Naive thymus-derived CD4-positive, alpha-beta T cell (primary cell): ENCODE measurements at regions not wholly inside any gene's neighbourhood (a gene's known extent, or its start where the extent isn't known, plus 50 kb on each side); places are given as distances from the start of the nearest gene placed in this dataset.

Source experiments
- ATAC-seq: fragments of 150-1000 bp; cut with Tn5 transposase; 2 replicates; pipeline ENCODE4 v1.10.0; 2021; ENCODE audit warnings: mild to moderate bottlenecking, moderate library complexity
- CTCF ChIA-PET: fragments of 350-600 bp; sonication (Branson Sonifier 250); formaldehyde crosslinking; loops from one replicate; lab custom pipeline; 2021; ENCODE audit warnings: antibody characterized with exemption; lab: Charles Lee
- POLR2A ChIA-PET: fragments of 350-600 bp; sonication (Branson Sonifier 250); formaldehyde crosslinking; loops from one replicate; lab custom pipeline; 2021; ENCODE audit warnings: antibody characterized with exemption, inconsistent platforms; lab: Charles Lee
- DNase-seq, 9 donors: peaks; one replicate each; pipeline versions ENCODE4 v3.0.0 to v3.0.0-alpha.2; 2020 to 2022; ENCODE audit warnings: mixed read lengths in 1 of 9
- H3K27ac ChIP-seq: one replicate; pipeline ENCODE4 v1.7.0; 2013; ENCODE audit warnings: mild to moderate bottlenecking, low read depth, low read length, moderate library complexity
- H3K27me3 ChIP-seq, 2 donors: one replicate each; pipeline ENCODE4 v1.7.0; 2013; ENCODE audit warnings: low read length in 2 of 2, mild to moderate bottlenecking in 2 of 2, moderate library complexity in 2 of 2; ENCODE audit not compliant: control insufficient read depth in 2 of 2, insufficient read depth in 2 of 2
- H3K36me3 ChIP-seq, 3 experiments: 1 replicate in 2 of 3; 2 replicates in 1 of 3; pipeline ENCODE4 v1.7.0; 2013; ENCODE audit warnings: low read length in 3 of 3, mild to moderate bottlenecking in 3 of 3, moderate library complexity in 1 of 3; ENCODE audit not compliant: insufficient read depth in 3 of 3, control insufficient read depth in 2 of 3
- H3K4me1 ChIP-seq, 2 donors: one replicate each; pipeline ENCODE4 v1.7.0; 2013; ENCODE audit warnings: low read length in 2 of 2, mild to moderate bottlenecking in 2 of 2, moderate library complexity in 1 of 2; ENCODE audit not compliant: control insufficient read depth in 2 of 2, insufficient read depth in 2 of 2
- H3K4me3 ChIP-seq: 2 replicates; pipeline ENCODE4 v1.7.0; 2013; ENCODE audit warnings: mild to moderate bottlenecking, low read length
- H3K9me3 ChIP-seq, 3 experiments: 1 replicate in 2 of 3; 2 replicates in 1 of 3; pipeline ENCODE4 v1.7.0; 2013; ENCODE audit warnings: low read length in 3 of 3; ENCODE audit not compliant: control insufficient read depth in 2 of 3
- H3K27ac Mint-ChIP-seq, 9 donors: one replicate each; pipeline ENCODE4 v1.8.0; 2020 to 2022; ENCODE audit warnings: mixed read lengths in 9 of 9, mild to moderate bottlenecking in 8 of 9, moderate library complexity in 5 of 9, inconsistent platforms in 2 of 9
- H3K27me3 Mint-ChIP-seq, 5 donors: one replicate each; pipeline ENCODE4 v1.8.0; 2021 to 2022; ENCODE audit warnings: mixed read lengths in 5 of 5, mild to moderate bottlenecking in 1 of 5
- H3K36me3 Mint-ChIP-seq, 5 donors: one replicate each; pipeline ENCODE4 v1.8.0; 2020 to 2022; ENCODE audit warnings: mixed read lengths in 5 of 5, mild to moderate bottlenecking in 3 of 5, inconsistent platforms in 1 of 5
- H3K4me1 Mint-ChIP-seq, 7 donors: one replicate each; pipeline ENCODE4 v1.8.0; 2020 to 2022; ENCODE audit warnings: mixed read lengths in 7 of 7, mild to moderate bottlenecking in 3 of 7, inconsistent platforms in 1 of 7
- H3K4me3 Mint-ChIP-seq, 10 donors: one replicate each; pipeline ENCODE4 v1.8.0; 2020 to 2022; ENCODE audit warnings: mild to moderate bottlenecking in 10 of 10, mixed read lengths in 10 of 10, moderate library complexity in 6 of 10, inconsistent platforms in 2 of 10
- H3K9me3 Mint-ChIP-seq, 11 donors: one replicate each; pipeline ENCODE4 v1.8.0; 2020 to 2022; ENCODE audit warnings: mixed read lengths in 11 of 11, mild to moderate bottlenecking in 4 of 11, inconsistent platforms in 1 of 11, moderate library complexity in 1 of 11
- intact Hi-C, 2 donors: fragments of 100-400 bp; cut with micrococcal nuclease; formaldehyde crosslinking; loops; one replicate each; pipeline ENCODE4 v1.15.1; 2023

- POLR2A ChIA-PET: interaction anchor here (0.5 kb wide), 1 partner anchor 261 kb away, joined by 4 read pairs; no protein-coding TSS in a partner anchor
- Mint-ChIP-seq H3K27ac (no peak overlapping the region), H3K4me1 (no peaks in the 10 kb centered on the region), H3K4me3 (peak overlapping the region in 1 of 10 donors; percentile 48), H3K27me3 (peaks cover 32 to 61% (median 48%) of the 10 kb centered on the region in 5 donors), H3K9me3 (peaks cover 0 to 20% (median 4%) of the 10 kb centered on the region in 11 donors), H3K36me3 (peaks cover 0 to 42% (median 10%) of the 10 kb centered on the region in 5 donors)
- no peaks in the 10 kb centered on the region for H3K4me1 ChIP-seq
- no peaks in the 10 kb centered on the region for H3K9me3 ChIP-seq
- CTCF ChIA-PET: interaction anchor here (1.1 kb wide), 1 partner anchor 50 kb away, joined by 5 read pairs; no protein-coding TSS in a partner anchor
- H3K27me3 ChIP-seq: no peaks in the 10 kb centered on the region
- DNase-seq (no peak), ATAC-seq (no peak)
- H3K27ac ChIP-seq: no peak overlapping the region
- intact Hi-C loops: loop anchor here in 1 of 2 donors (10.0 kb wide), 1 partner anchor 49 kb away; no protein-coding TSS in a partner anchor
- H3K36me3 ChIP-seq: no peaks in the 10 kb centered on the region
- no peak overlapping the region for H3K4me3 ChIP-seq
Observed at GRCh38 chr17:6893382-6894205, 62.1 kb upstream of the TEKT1 start.

GRCh38 chr17:6894206-6894528, 62.6 kb upstream of the TEKT1 start:
- POLR2A ChIA-PET: interaction anchor here (0.5 kb wide), 1 partner anchor 261 kb away, joined by 4 read pairs; no protein-coding TSS in a partner anchor
- DNase-seq (peak in 2 of 9 donors; percentile 5 to 33), ATAC-seq (no peak)
- Histone ChIP-seq H3K4me1 (no peaks in the 10 kb centered on the region), H3K36me3 (no peaks in the 10 kb centered on the region), H3K4me3 (no peak overlapping the region), H3K9me3 (no peaks in the 10 kb centered on the region), H3K27me3 (no peaks in the 10 kb centered on the region), H3K27ac (no peak overlapping the region)
- Mint-ChIP-seq H3K27ac (no peak overlapping the region), H3K36me3 (peaks cover 0 to 41% (median 15%) of the 10 kb centered on the region in 5 donors), H3K4me1 (no peaks in the 10 kb centered on the region), H3K27me3 (peaks cover 32 to 59% (median 48%) of the 10 kb centered on the region in 5 donors), H3K9me3 (peaks cover 0 to 14% (median 0%) of the 10 kb centered on the region in 11 donors), H3K4me3 (peak overlapping the region in 2 of 10 donors; percentile 31 to 48)
- CTCF ChIA-PET: interaction anchor here (1.1 kb wide), 1 partner anchor 51 kb away, joined by 5 read pairs; no protein-coding TSS in a partner anchor
- intact Hi-C loops: loop anchor here in 1 of 2 donors (10.0 kb wide), 1 partner anchor 49 kb away; no protein-coding TSS in a partner anchor

GRCh38 chr17:6901086-6901485, 69.6 kb upstream of the TEKT1 start:
- DNase-seq (no peak), ATAC-seq (no peak)
- Mint-ChIP-seq H3K4me1 (no peaks in the 10 kb centered on the region), H3K9me3 (no peaks in the 10 kb centered on the region), H3K27ac (no peak overlapping the region), H3K27me3 (peaks cover 3 to 19% (median 10%) of the 10 kb centered on the region in 5 donors), H3K36me3 (peaks cover 0 to 22% (median 7%) of the 10 kb centered on the region in 5 donors), H3K4me3 (no peak overlapping the region)
- Histone ChIP-seq H3K4me1 (no peaks in the 10 kb centered on the region), H3K9me3 (no peaks in the 10 kb centered on the region), H3K36me3 (no peaks in the 10 kb centered on the region), H3K4me3 (no peak overlapping the region), H3K27ac (no peak overlapping the region), H3K27me3 (no peaks in the 10 kb centered on the region)
- CTCF ChIA-PET: no interaction called here
- intact Hi-C loops: no loop called here
- POLR2A ChIA-PET: no interaction called here

GRCh38 chr17:6903326-6903900, 71.9 kb upstream of the TEKT1 start:
- CTCF ChIA-PET: interaction anchor here (0.8 kb wide), 2 partner anchors 101 to 146 kb away, joined by 3 to 4 read pairs; no protein-coding TSS in a partner anchor

GRCh38 chr17:6908807-6909206, 77.3 kb upstream of the TEKT1 start:
- H3K27me3 Mint-ChIP-seq: peaks cover 0 to 17% (median 0%) of the 10 kb centered on the region in 5 donors
- H3K36me3 ChIP-seq: no peaks in the 10 kb centered on the region
- H3K4me3 Mint-ChIP-seq: no peak overlapping the region
- ATAC-seq (no peak), DNase-seq (no peak)
- intact Hi-C loops: no loop called here
- H3K4me1 Mint-ChIP-seq: peaks cover 2 to 12% (median 8%) of the 10 kb centered on the region in 7 donors
- CTCF ChIA-PET: interaction anchor here (0.9 to 3.6 kb wide), 3 partner anchors 95 to 137 kb away, joined by 3 to 39 read pairs (median 6); no protein-coding TSS in a partner anchor
- POLR2A ChIA-PET: no interaction called here
- H3K27me3 ChIP-seq: no peaks in the 10 kb centered on the region
- H3K9me3 Mint-ChIP-seq: no peaks in the 10 kb centered on the region
- no peaks in the 10 kb centered on the region for H3K9me3 ChIP-seq
- H3K27ac Mint-ChIP-seq: peak overlapping the region in 1 of 9 donors; percentile 22
- peaks cover 0 to 3% (median 0%) of the 10 kb centered on the region in 5 donors for H3K36me3 Mint-ChIP-seq
- H3K27ac ChIP-seq: no peak overlapping the region
- peaks cover 0 to 3% of the 10 kb centered on the region in 2 donors for H3K4me1 ChIP-seq
- no peak overlapping the region for H3K4me3 ChIP-seq

More at GRCh38 chr17:6903326-6903900, 71.9 kb upstream of the TEKT1 start:
- H3K27ac ChIP-seq: no peak overlapping the region
- H3K4me3 ChIP-seq: no peak overlapping the region
- no peaks in the 10 kb centered on the region for H3K36me3 ChIP-seq
- POLR2A ChIA-PET: no interaction called here
- H3K4me3 Mint-ChIP-seq: no peak overlapping the region
- no peak overlapping the region for H3K27ac Mint-ChIP-seq
- no peaks in the 10 kb centered on the region for H3K27me3 ChIP-seq
- intact Hi-C loops: no loop called here
- H3K9me3 ChIP-seq: no peaks in the 10 kb centered on the region
- no peak for ATAC-seq
- H3K9me3 Mint-ChIP-seq: no peaks in the 10 kb centered on the region
- H3K36me3 Mint-ChIP-seq: peaks cover 0 to 9% (median 0%) of the 10 kb centered on the region in 5 donors
- H3K4me1 ChIP-seq: no peaks in the 10 kb centered on the region
- no peak for DNase-seq
- no peaks in the 10 kb centered on the region for H3K4me1 Mint-ChIP-seq
- H3K27me3 Mint-ChIP-seq: peaks cover 0 to 4% (median 3%) of the 10 kb centered on the region in 5 donors

GRCh38 chr17:6910987-6911603, 79.6 kb upstream of the TEKT1 start:
- CTCF ChIA-PET: interaction anchor here (0.6 to 3.6 kb wide), 14 partner anchors 8 to 310 kb away, joined by 3 to 39 read pairs (median 4); partner anchors contain the start of gene SLC16A13
- ATAC-seq (peak; percentile 40), DNase-seq (peak in 6 of 9 donors; percentile 9 to 57 (median 42))
- Mint-ChIP-seq H3K4me3 (no peak overlapping the region), H3K36me3 (peaks cover 0 to 3% (median 0%) of the 10 kb centered on the region in 5 donors), H3K27me3 (peaks cover 0 to 34% (median 0%) of the 10 kb centered on the region in 5 donors), H3K27ac (no peak overlapping the region), H3K9me3 (no peaks in the 10 kb centered on the region), H3K4me1 (peaks cover 9 to 24% (median 19%) of the 10 kb centered on the region in 7 donors)
- POLR2A ChIA-PET: interaction anchor here (0.7 to 1.4 kb wide), 3 partner anchors 101 to 125 kb away, joined by 3 to 5 read pairs (median 5); partner anchors contain the start of genes RNASEK and SLC16A13
- Histone ChIP-seq H3K9me3 (no peaks in the 10 kb centered on the region), H3K4me1 (peaks cover 0 to 6% of the 10 kb centered on the region in 2 donors), H3K27me3 (no peaks in the 10 kb centered on the region), H3K4me3 (no peak overlapping the region), H3K27ac (no peak overlapping the region), H3K36me3 (no peaks in the 10 kb centered on the region)
- intact Hi-C loops: loop anchor here (1.0 to 5.0 kb wide), 3 partner anchors 93 to 226 kb away; no protein-coding TSS in a partner anchor
